Transverse colon (tissue), 3 donors: ENCODE measurements at regions not wholly inside any gene's neighbourhood (a gene's known extent, or its start where the extent isn't known, plus 50 kb on each side); places are given as distances from the start of the nearest gene placed in this dataset.

Source experiments
- CTCF ChIP-seq, 5 experiments: fragments of 200-600 bp in 3 of 5; fragments of 450-650 bp in 2 of 5; sonication (generic) in 3 of 5; IDR thresholded peaks; 1 replicate in 2 of 5; 2 replicates in 3 of 5; pipeline ENCODE4 v1.5.1; 2016 to 2017; ENCODE audit warnings: antibody characterized with exemption in 5 of 5, inconsistent platforms in 3 of 5, mild to moderate bottlenecking in 2 of 5, moderate library complexity in 1 of 5
- POLR2A ChIP-seq: fragments of 450-650 bp; IDR thresholded peaks from one replicate; pipeline ENCODE4 v1.6.1; 2016; ENCODE audit warnings: antibody characterized with exemption, mild to moderate bottlenecking, moderate library complexity

- TF ChIP-seq CTCF (IDR thresholded peaks at IDR 0.05) (no peak), POLR2A (no peak)
Observed at GRCh38 chr16:50495673-50496072, 52.5 kb upstream of the NKD1 start.
